ENCODE measurements at regions not wholly inside any gene's neighbourhood (a gene's known extent, or its start where the extent isn't known, plus 50 kb on each side); places are given as distances from the start of the nearest gene placed in this dataset.
"Not testable (repeated sequence)": the region's sequence is repeated elsewhere in the genome, so short reads cannot be mapped to it uniquely, and the experiment has no call there.

DNA sequence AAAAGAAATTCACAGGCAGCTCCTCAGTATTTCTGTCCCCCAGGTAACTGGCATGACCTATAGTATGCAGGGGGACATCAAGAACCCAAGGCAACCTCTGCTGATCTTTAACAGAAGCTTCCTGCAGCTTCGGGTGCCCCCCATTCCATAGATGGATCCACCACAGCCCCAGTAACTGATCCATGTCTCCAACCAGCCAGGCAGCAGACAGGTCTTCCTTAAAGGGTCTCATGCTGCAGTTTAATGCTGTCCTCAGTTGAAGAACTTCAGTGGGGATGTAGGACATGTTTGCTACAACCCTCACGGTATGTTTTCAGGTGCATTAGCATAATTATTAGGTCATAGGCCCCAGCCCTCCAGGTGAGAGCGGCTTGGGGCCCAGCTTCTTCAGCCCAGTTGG, 90.9 kb upstream of the OLIG2 start:
- no peak for DNase-seq (ENCODE audit: low spot score)

DNA sequence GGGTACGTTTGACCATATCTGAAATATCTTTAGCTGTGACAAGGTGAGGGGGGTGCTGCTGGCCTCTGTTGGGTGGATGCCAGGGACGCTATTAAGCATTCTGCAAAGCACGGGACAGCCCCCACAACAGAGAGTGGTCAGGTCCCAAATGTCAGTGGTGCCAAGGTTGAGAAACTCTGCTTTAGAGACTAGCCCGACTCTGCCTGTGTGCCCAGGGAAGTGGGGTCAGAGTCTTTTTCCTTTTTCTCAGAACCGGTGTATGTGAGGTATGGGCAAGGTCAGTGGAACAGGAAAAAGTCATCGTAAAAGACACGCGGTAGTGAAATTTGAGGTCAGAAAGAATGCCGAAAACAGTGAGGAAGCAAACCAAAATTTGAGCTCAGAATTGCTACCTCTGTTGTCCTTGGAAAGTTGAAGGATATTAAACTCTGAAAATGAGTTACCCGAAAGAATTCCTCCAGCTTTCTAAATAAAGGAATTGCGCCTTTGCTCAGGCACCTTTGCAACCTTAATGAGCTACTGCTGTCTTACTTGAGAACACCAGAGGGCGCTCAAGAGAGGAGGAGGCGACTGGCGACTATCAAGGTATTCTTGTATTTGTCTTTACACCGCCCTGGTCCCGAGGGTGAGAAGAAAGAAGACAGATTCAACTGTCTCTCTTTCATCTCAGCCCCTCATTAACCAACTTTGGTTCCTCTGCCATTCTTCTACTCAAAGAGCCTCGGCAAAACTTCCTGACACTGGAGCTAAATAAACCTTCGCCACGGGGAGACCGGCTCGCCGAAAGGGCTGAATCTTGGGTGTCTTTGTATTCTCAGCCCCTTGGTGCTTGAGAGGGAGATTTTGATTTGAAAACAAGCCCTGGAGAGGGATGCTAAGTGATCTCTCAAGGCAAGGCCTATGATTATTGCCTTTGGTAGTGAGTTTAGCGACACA, 85.4 kb upstream of the OLIG2 start:
- DNase-seq (ENCODE audit: low spot score) = peak; percentile 31

DNA sequence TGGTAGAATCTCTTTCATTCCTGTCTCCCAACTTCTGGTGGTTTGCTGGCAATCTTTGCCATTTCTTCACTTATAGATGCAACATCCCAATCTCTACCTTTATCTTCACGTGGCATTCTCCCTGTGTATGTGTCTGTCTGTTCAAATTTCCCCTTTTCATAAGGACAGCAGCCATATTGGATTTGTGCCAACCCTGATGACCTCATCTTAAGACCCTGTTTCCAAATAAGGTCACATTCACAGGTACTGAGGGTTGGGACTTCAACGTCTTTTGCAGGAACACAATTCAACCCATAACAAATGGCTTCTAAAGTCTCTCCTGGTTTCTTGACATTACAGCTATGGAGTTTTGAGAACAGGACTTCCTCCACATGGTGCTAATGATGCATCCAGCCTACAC, 84.5 kb upstream of the OLIG2 start:
- no peak for DNase-seq (ENCODE audit: low spot score)

DNA sequence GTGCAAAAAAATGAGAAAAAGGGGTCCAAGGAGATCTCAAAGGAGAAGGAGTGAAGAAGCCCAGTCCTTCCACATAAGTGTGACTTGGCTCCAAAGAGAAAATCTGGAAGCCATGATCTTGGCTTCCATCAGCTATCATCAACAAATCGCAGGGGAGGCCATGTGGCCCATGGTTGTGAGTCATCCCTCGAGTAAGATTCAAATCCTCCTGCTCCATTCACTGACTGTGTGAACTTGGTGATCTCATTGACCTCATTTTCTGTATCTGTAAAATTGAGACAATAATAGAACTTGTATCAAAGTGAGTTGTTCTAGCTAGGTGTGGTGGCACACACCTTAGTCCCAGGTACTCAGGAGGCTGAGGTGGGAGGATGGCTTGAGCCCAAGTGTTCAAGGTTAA, 79.1 kb upstream of the OLIG2 start:
- DNase-seq (ENCODE audit: low spot score) = no peak

DNA sequence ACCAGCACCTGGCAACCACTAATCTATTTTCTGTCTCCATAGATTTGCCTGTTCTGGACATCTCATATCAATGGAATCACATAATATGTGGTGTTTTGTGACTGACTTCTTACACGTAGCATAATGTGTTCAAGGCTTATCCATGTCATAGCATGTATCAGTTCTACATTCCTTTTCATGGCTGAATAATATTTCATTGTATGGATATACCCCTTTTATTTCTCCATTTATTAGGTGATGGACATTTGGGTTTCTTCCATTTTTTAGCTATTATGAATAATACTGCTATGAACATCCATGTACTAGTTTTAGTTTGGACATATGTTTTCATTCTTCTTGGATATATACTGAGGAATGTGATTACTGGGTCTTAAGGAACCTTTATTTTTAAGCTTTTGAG, 78.0 kb upstream of the OLIG2 start:
- DNase-seq (ENCODE audit: low spot score) = no peak

DNA sequence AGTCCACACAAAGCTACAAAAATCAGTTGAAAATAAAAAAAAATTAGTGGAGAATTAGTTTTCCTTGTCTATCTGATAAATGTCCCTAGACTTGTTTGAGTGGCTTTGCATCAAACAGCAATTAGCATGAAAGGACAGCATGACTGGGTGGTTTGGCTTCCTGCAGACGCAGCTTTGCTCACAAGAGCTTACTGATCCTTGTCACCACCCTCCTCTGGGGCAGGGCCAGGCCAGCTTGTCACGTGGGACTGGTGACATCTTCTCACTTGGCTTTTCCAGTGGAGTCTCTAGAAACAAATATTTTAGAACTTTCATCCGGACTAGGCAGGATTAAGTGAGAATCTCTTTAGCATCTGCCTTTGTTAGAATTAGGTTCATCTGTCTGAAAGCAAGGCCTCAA, 76.0 kb upstream of the OLIG2 start:
- DNase-seq (ENCODE audit: low spot score) = no peak

DNA sequence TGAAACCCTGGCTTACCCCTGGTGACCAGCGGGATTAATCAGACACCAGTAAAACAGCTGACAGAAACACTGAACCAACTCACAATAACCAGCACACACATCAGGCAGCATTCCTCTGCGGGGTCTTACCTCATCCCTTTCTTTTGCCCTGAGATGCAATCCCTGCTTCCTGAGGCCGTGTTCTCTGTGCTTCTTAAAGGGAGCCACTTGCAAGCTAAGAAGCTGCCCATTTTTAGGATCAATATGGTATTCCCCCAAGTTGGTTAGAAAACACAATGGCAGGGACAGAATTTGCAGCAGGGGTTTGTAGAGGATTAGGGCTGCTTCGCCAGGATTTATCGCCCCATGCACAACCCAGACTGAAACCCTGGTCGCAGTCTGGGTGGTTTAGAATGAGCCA, 74.7 kb upstream of the OLIG2 start:
- no peak for DNase-seq (ENCODE audit: low spot score)

DNA sequence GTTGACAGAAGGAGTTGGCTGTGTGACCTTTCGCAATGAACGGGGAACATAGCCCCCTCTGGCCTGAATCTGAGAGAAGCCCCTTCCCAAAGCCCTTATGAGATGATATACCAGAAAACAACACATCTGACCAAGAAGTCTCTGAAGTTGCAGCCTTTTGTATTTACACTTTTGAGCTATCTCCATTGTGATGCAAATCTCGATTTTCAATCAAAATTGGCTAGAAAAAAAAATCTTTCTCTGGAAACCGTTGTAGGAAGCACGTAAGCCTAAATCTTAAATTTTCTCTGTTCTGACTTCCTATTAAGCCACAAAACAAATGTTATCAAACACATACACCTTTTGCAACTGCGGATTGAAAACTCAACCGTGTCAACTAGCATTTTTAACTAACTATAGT, 71.4 kb upstream of the OLIG2 start:
- no peak for DNase-seq (ENCODE audit: low spot score)

DNA sequence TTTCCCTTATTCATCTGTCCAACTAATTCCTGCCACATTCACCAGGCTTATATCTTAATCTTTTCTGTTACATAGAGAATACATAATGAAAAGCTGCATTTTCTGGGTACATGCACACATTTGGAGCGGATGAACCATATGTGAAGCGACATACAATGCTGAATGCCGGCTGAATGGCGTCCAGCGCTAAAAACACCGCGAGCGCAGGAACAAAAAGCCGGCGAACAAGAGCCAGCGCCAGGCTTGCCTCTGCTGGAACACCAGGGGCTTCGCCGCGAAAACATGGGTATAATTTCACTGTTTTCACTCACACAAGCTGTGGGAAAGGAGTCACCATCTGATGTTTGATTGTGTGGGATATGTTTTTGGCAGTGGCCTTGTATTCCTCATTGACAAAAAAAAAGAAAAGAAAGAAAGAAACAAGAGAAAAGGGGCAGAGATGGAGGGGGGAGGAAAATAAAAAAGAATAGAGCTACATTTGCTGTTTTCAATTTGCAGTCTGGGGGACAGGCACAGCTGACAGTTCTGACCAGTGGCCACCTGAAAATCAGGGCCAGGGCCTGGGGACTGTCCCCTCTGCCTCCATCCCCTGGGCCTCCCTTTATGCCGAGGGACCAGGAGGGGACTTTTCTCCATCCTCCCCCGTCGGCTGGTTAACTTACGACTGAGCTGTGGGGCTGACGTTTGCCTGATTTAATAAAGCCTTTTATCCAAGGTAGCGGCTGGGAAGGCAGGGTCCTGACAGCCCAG, 70.2 kb upstream of the OLIG2 start:
- no peak for DNase-seq (ENCODE audit: low spot score)

DNA sequence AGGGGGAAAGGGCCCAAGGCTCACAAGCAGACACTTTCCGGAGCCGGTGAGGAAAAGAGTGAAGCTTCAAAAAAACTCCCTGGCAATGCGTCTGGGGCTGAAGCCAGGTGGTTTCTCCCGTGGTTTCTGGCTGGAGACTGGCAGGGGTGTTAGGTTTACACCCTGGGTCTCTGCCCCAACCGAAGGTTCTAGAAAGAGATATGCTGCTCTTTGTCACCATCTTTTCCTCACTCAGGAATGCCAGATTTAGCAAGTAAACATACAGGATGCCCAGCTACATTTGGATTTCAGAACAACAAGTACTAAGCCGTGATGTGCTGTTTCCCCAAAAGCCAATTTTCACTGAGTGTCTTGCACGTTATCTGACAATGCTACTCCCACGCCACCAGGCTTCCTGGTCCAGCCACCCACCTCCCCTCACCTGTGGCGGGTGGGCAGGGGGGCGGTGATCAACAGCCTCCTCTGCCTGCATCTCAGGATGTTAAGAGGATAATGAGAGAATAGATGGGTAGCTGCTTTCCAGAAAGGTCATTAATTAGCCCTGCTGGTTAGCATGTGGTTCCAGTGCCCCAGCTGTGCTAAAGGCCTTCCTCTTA, 69.6 kb upstream of the OLIG2 start:
- DNase-seq (ENCODE audit: low spot score) = no peak

DNA sequence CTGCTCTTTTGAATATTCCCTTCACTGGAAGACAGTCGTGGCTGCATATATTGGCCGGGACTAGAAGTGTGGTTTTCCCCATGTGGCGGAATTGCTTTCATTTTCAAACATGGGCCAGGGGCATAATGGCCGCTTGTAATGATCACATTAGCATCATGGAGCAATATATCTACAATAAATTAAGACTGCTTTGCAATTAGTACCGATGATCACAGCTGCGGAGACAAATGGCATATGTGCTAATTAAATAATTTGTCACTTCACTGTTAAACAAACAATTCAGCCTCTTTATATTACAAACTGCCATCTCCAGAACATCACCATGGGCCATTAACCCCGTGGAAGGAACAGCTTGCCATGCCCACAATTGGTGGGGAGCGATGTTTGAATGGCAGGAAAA, 68.2 kb upstream of the OLIG2 start:
- no peak for DNase-seq (ENCODE audit: low spot score)

DNA sequence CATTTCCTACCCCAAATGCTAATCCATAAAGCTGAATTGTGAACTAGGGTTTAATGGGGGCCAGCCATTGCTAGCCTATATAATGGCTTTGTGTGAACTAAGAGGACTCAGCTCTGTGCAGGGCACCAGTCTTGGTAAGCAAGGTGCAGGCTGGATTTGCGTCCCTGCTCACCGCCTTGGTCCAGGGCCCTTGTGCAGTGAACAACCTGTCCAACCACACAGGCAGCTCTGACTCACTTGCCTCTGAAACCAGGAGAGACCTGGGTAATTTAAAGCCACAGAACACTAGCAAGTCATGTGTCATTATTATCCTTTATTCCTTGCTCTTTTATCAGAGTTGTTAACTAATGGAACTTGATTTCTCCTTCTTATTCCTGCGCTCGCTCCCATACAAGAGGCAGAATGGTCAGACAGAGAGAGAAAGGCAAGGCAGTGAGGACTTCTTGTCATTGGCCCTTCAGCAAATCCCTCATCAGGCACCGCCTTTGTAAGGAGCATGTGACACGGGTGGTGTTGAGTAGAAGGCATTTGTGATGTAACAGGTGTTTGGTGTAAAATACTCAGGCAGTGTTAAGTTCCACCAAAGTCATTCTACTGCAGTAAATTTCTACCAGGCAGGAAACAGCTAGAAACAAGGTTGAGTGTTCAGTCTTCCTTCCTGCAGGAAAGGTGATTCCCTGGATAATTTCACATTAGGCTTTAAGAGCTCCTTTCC, 67.3 kb upstream of the OLIG2 start:
- DNase-seq (ENCODE audit: low spot score) = no peak

DNA sequence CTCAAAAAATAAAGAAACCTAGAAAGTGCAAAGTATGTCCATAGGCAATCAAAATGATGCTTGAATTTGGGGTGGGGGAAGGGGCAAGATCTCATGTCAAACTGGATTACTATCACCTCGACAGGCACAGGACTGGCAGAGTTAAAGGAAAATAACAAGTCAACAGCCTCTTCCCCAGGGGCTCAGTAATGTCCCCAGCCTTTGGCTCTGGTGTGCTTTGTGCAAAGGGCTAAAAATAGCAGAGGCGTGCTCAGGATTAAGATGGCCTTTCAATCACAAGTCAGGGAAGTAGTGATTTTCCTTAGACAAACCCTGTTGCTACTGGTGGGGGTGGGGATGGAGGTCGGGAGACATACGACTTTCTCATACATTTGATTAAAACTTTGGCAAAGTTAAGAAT, 63.5 kb upstream of the OLIG2 start:
- DNase-seq (ENCODE audit: low spot score) = no peak

DNA sequence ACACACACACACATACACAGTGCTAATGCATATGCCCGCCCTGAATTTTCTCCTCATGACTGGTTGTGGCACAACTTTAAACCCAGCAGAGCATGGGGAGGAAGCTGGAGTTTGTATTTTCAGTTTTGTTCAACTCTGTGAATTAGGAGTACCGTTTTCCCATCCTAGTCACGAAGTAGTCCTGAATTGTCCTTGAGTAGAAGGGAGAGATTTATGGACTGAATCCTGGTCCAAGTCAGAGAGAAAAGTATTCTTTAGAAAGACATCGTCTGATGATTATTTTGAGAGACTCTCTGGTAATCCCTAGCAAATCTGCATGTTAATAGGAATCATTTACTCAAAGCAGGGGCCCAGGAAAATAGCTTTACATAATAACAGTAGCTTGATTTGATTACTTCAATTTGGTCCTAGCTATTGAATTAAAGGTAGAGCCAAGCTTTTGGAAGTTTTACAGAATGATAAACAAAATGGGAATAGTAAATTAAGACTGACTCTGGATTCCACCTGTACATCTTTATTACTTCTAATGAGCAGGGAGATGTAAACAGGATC, 60.5 kb upstream of the OLIG2 start:
- no peak for DNase-seq (ENCODE audit: low spot score)

DNA sequence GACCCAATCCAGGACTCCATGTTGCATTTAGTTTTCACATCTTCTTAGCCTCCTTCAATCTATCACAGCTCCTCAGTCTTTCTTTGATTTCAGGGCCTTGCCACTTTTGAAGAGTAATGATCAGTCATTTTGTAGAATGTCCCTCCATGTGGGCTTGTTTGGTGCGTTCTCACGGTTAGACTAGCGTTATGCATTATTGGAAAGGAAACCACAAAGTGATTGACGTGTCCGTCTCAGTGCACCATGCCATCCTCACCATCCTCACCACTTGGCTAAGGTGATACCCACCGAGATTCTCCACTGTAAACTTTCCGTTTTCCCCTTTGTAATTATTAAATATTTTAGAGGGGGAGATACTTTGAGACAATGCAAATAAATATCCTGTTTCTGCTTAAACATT, 59.6 kb upstream of the OLIG2 start:
- DNase-seq (ENCODE audit: low spot score) = no peak

DNA sequence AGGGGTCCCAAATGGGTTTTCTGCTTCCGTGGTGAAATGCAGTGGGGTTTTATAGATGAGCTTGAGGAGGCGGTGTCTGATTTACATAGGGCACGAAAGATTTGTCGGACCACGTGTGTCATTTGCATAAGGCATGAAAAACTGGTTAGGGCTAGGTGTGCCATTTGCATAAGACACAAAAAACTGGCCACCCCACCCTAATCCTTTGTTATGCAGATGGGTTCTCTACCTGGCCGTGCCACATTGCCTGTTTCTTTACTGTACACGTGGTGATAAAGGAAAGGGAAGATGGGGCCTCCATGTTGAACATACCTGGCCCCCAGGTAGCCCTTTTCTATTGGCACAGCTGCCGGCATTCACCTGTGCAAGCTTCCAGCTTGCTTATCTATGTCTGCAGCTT, 57.6 kb upstream of the OLIG2 start:
- DNase-seq (ENCODE audit: low spot score) = not testable (repeated sequence)

DNA sequence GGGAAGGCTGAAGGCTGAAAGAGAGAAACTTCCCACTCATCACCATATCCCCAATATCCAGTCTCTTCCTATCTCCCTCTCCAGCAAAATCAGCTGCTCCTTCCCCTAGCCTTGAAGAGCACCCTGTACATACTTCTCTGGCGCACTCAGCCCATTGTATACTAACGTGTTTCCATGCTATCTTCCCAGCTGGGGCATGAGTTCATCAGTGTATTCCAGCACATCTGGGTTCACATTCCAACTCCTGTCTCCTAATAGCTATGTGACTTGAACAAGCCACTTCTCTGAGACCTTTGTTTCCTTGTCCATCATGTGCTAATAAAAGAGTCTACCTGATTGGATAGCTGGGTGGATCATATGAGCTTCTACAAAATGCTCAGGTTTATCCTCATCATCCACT, 51.1 kb upstream of the OLIG2 start:
- DNase-seq (ENCODE audit: low spot score) = no peak

DNA sequence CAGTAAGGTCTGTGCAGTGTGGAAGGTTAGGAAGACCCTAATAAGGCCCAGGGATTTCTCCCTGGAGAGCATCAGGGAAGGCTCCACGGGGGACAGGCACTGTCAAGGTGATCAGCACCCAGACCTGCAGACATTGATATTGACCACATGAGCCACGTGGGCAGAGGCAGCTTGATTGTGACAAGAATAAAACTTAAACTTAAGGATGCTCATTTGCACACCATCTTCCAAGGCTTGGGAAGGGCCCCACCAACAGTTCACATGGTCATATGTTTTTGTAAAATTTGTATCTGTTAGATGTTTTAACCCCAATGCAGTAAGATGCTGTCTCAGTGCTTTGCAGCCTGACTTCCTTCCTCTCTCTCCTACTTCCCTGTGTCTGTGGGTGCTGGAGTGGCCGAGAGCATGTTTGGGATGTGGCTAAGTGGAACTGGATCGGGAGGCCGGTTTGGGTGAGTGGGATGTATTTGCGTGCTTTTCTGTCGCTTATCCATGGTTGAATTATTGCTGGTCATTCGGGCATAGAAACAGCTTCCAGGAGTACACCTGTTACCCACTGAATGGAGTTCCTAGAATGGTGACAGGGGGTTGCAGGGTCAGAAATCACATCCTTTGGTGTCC, 49.8 kb upstream of the OLIG2 start:
- no peak for DNase-seq (ENCODE audit: low spot score)
